HG03039 (cell line): ENCODE measurements at regions not wholly inside any gene's neighbourhood (a gene's known extent, or its start where the extent isn't known, plus 50 kb on each side); places are given as distances from the start of the nearest gene placed in this dataset.

Source experiments
- ATAC-seq: cut with Tn5 transposase; IDR thresholded peaks from one replicate; pipeline ENCODE4 v1.9.1; 2021; ENCODE audit warnings: mild to moderate bottlenecking, moderate library complexity; ENCODE audit not compliant: unreplicated experiment

- no peak for ATAC-seq
Observed at GRCh38 chr20:39946053-39946810, 742.8 kb downstream of the MAFB start.

GRCh38 chr20:39944861-39945260 is 744.2 kb downstream of the MAFB start:
- no peak for ATAC-seq

GRCh38 chr20:39943336-39943735 is 745.7 kb downstream of the MAFB start:
- no peak for ATAC-seq

- no peak for ATAC-seq
Observed at GRCh38 chr20:39941245-39941644, 747.8 kb downstream of the MAFB start.

- ATAC-seq = no peak
Observed at GRCh38 chr20:39939241-39939865, 749.7 kb downstream of the MAFB start.

GRCh38 chr20:39936401-39936800 is 752.6 kb downstream of the MAFB start:
- no peak for ATAC-seq

GRCh38 chr20:39935901-39936300 is 753.1 kb downstream of the MAFB start:
- no peak for ATAC-seq

- ATAC-seq = no peak
Observed at GRCh38 chr20:39916236-39916765, 772.7 kb downstream of the MAFB start.

- ATAC-seq = no peak
Observed at GRCh38 chr20:39913274-39913673, 775.8 kb downstream of the MAFB start.

GRCh38 chr20:39911497-39911896 is 777.5 kb downstream of the MAFB start:
- no peak for ATAC-seq

- ATAC-seq = no peak
Observed at GRCh38 chr20:39910536-39910935, 778.5 kb downstream of the MAFB start.

GRCh38 chr20:39909447-39909846 is 779.6 kb downstream of the MAFB start:
- ATAC-seq = no peak

- ATAC-seq = no peak
Observed at GRCh38 chr20:39904476-39905112, 784.4 kb downstream of the MAFB start.

GRCh38 chr20:39903806-39904465 is 785.1 kb downstream of the MAFB start:
- ATAC-seq = no peak

- ATAC-seq = no peak
Observed at GRCh38 chr20:39899881-39900280, 789.2 kb downstream of the MAFB start.

- no peak for ATAC-seq
Observed at GRCh38 chr20:39898467-39898852, 790.6 kb downstream of the MAFB start.

- no peak for ATAC-seq
Observed at GRCh38 chr20:39897781-39898466, 791.1 kb downstream of the MAFB start.

GRCh38 chr20:39897058-39897457 is 792.0 kb downstream of the MAFB start:
- no peak for ATAC-seq

- no peak for ATAC-seq
Observed at GRCh38 chr20:39894067-39894466, 795.0 kb downstream of the MAFB start.

GRCh38 chr20:39893003-39893685 is 795.9 kb downstream of the MAFB start:
- no peak for ATAC-seq
